PC-3 (cell line): ENCODE measurements at regions not wholly inside any gene's neighbourhood (a gene's known extent, or its start where the extent isn't known, plus 50 kb on each side); places are given as distances from the start of the nearest gene placed in this dataset.

Source experiments
- ATAC-seq: fragments of 200-7000 bp; cut with Tn5 transposase; 2 replicates; pipeline ENCODE4 v1.9.1; 2020; ENCODE audit warnings: mild to moderate bottlenecking, moderate library complexity
- BruUV-seq: library from RNA; stranded (reverse); fragments of 400-500 nt; replicated peaks from 2 replicates; lab custom pipeline; 2021; lab: Mats Ljungman, UMichigan
- CTCF ChIA-PET: fragments of 300-600 bp; sonication (Branson Sonifier 250); formaldehyde crosslinking; loops from one replicate; lab custom pipeline; 2022; ENCODE audit warnings: antibody characterized with exemption; lab: Charles Lee
- POLR2A ChIA-PET: fragments of 300-600 bp; sonication (Branson Sonifier 250); formaldehyde crosslinking; loops from one replicate; lab custom pipeline; 2022; ENCODE audit warnings: antibody characterized with exemption; ENCODE audit not compliant: unreplicated experiment; lab: Charles Lee
- DNase-seq: peaks from one replicate; pipeline ENCODE4 v3.0.0-alpha.2; 2015
- H2AFZ ChIP-seq: fragments of 300-600 bp; sonication (generic); 2 replicates; pipeline ENCODE4 v1.6.0; 2016; ENCODE audit warnings: antibody characterized with exemption, low read length
- H3F3A ChIP-seq: fragments of 300-600 bp; sonication (generic); one replicate; pipeline ENCODE4 v1.6.0; 2017; ENCODE audit warnings: antibody characterized with exemption, low read length, control low read depth, mild to moderate bottlenecking; ENCODE audit not compliant: unreplicated experiment
- H3K27ac ChIP-seq: fragments of 300-600 bp; sonication (generic); 2 replicates; pipeline ENCODE4 v1.5.1; 2016; ENCODE audit warnings: mild to moderate bottlenecking, low read length
- H3K27me3 ChIP-seq: fragments of 300-600 bp; sonication (generic); 2 replicates; pipeline ENCODE4 v1.6.1; 2016; ENCODE audit warnings: low read length, mixed read lengths
- H3K36me3 ChIP-seq: fragments of 300-600 bp; sonication (generic); 2 replicates; pipeline ENCODE4 v1.6.1; 2016; ENCODE audit warnings: low read depth, mixed run types, low read length, mixed read lengths
- H3K4me1 ChIP-seq: fragments of 300-600 bp; sonication (generic); 2 replicates; pipeline ENCODE4 v1.5.1; 2016; ENCODE audit warnings: low read length; ENCODE audit not compliant: insufficient read depth
- H3K4me2 ChIP-seq: fragments of 300-600 bp; sonication (generic); 2 replicates; pipeline ENCODE4 v1.6.0; 2016; ENCODE audit warnings: low read length
- H3K4me3 ChIP-seq: fragments of 300-600 bp; sonication (generic); 2 replicates; pipeline ENCODE4 v1.5.1; 2016; ENCODE audit warnings: mild to moderate bottlenecking, low read length, mixed read lengths
- H3K79me2 ChIP-seq: fragments of 300-600 bp; sonication (generic); 2 replicates; pipeline ENCODE4 v1.6.1; 2017; ENCODE audit warnings: low read length, mixed read lengths
- H3K9ac ChIP-seq: fragments of 300-600 bp; sonication (generic); 2 replicates; pipeline ENCODE4 v1.6.0; 2016; ENCODE audit warnings: mild to moderate bottlenecking, low read length
- H3K9me2 ChIP-seq: fragments of 300-600 bp; sonication (generic); replicated peaks from 2 replicates; pipeline ENCODE4 v1.6.1; 2016; ENCODE audit warnings: mixed run types, low read length, mixed read lengths
- H3K9me3 ChIP-seq: fragments of 300-600 bp; sonication (generic); 2 replicates; pipeline ENCODE4 v1.6.1; 2016; ENCODE audit warnings: low read length, mixed read lengths
- H4K20me1 ChIP-seq: fragments of 300-600 bp; sonication (generic); 2 replicates; pipeline ENCODE4 v1.6.1; 2016; ENCODE audit warnings: low read length, mixed read lengths
- CTCF ChIP-seq: fragments of 300-600 bp; sonication (generic); conservative IDR thresholded peaks from 2 replicates; pipeline ENCODE4 v1.5.1; 2017; ENCODE audit warnings: antibody characterized with exemption, low read depth, mild to moderate bottlenecking, low read length
- EZH2 ChIP-seq: fragments of 300-600 bp; sonication (generic); IDR thresholded peaks from one replicate; pipeline ENCODE4 v1.6.1; 2017; ENCODE audit warnings: antibody characterized with exemption, mild to moderate bottlenecking, low read length; ENCODE audit not compliant: unreplicated experiment
- EZH2phosphoT487 ChIP-seq: fragments of 300-600 bp; sonication (generic); IDR thresholded peaks from 2 replicates; pipeline ENCODE4 v1.6.1; 2018; ENCODE audit warnings: mild to moderate bottlenecking, antibody characterized with exemption, low read length, borderline replicate concordance
- intact Hi-C: fragments of 100-400 bp; cut with micrococcal nuclease; formaldehyde crosslinking; loops from 2 replicates; pipeline ENCODE4 v1.9.0; 2023

GRCh38 chr3:103406320-103406850 lies 971.6 kb downstream of the ZPLD1 start:
- Histone ChIP-seq H3K79me2 (no peaks in the 10 kb centered on the region), H3K4me1 (no peaks in the 10 kb centered on the region), H3K9me3 (no peaks in the 10 kb centered on the region), H3K4me3 (no peak overlapping the region), H3K27ac (no peak overlapping the region), H3K9me2 (no peaks in the 10 kb centered on the region), H3K36me3 (no peaks in the 10 kb centered on the region), H3K9ac (no peak overlapping the region), H3K4me2 (no peak overlapping the region), H2AFZ (no peak overlapping the region), H4K20me1 (no peaks in the 10 kb centered on the region), H3F3A (no peaks in the 10 kb centered on the region), H3K27me3 (no peaks in the 10 kb centered on the region)
- ATAC-seq (no peak), DNase-seq (no peak)
- no TSS peak for BruUV-seq
- POLR2A ChIA-PET, result no interaction called here
- no peak for TF ChIP-seq EZH2phosphoT487
- TF ChIP-seq CTCF, result no peak
- TF ChIP-seq EZH2, result no peak
- CTCF ChIA-PET, result no interaction called here
- intact Hi-C loops, result no loop called here

DNA sequence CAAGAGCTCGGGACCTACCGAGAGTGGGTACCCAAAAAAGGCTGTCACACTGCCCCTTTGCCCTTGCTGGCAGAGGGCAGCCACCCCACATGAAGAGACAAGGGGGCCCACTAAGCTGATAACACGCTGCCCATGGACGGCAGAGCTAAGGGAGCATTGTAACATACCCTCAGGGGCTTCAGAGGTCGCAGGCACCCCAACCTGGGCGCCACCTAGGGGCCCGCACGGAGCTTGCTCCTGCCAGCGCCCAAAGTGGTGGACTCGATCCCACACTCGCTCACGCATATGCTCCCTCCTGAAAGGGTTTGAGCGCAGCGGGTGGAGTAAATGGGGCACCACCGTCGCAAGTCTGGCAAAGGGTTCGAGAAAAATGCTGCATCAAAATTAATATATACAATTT lies 975.4 kb downstream of the ZPLD1 start:
- BruUV-seq, result no TSS peak
- Histone ChIP-seq H3K4me2 (no peak overlapping the region), H3K4me3 (no peak overlapping the region), H4K20me1 (no peaks in the 10 kb centered on the region), H3K9ac (no peak overlapping the region), H3K4me1 (no peaks in the 10 kb centered on the region), H3K9me2 (no peaks in the 10 kb centered on the region), H3K9me3 (no peaks in the 10 kb centered on the region), H3K27me3 (no peaks in the 10 kb centered on the region), H3F3A (no peaks in the 10 kb centered on the region), H2AFZ (no peak overlapping the region), H3K36me3 (no peaks in the 10 kb centered on the region), H3K27ac (no peak overlapping the region), H3K79me2 (no peaks in the 10 kb centered on the region)
- ATAC-seq (no peak; the same call in 1 of the 2 replicates), DNase-seq (no peak)
- no peak for TF ChIP-seq EZH2phosphoT487
- TF ChIP-seq CTCF, result peak; percentile 43; the same call in 1 of the 2 replicates
- no peak for TF ChIP-seq EZH2
- POLR2A ChIA-PET, result no interaction called here
- CTCF ChIA-PET, result no interaction called here
- intact Hi-C loops, result no loop called here

DNA sequence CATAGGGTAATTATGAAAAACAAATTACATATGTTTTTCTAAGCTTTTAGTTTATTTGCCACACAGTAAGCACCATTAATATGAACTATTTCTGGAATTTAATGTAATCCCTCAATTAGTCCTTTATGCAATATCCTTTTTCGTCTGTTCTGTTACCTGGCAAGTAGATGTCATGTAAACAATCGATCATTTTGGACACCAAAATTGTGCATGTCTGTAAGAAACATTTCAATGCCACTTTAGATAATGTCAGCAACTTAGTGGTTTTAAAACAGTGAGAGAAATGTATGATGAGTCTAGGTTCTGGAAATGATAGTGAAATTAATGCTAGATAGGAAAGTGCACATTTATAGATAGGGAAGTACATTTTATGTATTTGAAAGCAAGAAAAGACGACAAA lies 986.6 kb downstream of the ZPLD1 start:
- intact Hi-C loops, result no loop called here
- TF ChIP-seq EZH2phosphoT487, result no peak
- no peak for TF ChIP-seq CTCF
- no peak for TF ChIP-seq EZH2
- Histone ChIP-seq H3K4me1 (no peaks in the 10 kb centered on the region), H3K9me2 (no peaks in the 10 kb centered on the region), H3K4me2 (no peak overlapping the region), H3K4me3 (no peak overlapping the region), H3K27me3 (no peaks in the 10 kb centered on the region), H2AFZ (no peak overlapping the region), H3K36me3 (no peaks in the 10 kb centered on the region), H3K9me3 (no peaks in the 10 kb centered on the region), H3K9ac (no peak overlapping the region), H3F3A (no peaks in the 10 kb centered on the region), H4K20me1 (no peaks in the 10 kb centered on the region), H3K79me2 (no peaks in the 10 kb centered on the region), H3K27ac (no peak overlapping the region)
- CTCF ChIA-PET, result no interaction called here
- no TSS peak for BruUV-seq
- POLR2A ChIA-PET, result no interaction called here
- no peak for DNase-seq
- no peak for ATAC-seq
